Activated CD4-positive, alpha-beta T cell treated with anti-CD3 and anti-CD28 coated beads, Interleukin-2, Interleukin-4, amounts not matched to agents 100 ng/mL and 50 ng/mL, durations not matched to agents 16 hours and 8 hours (primary cell): ENCODE measurements at regions not wholly inside any gene's neighbourhood (a gene's known extent, or its start where the extent isn't known, plus 50 kb on each side); places are given as distances from the start of the nearest gene placed in this dataset.

Experiments
- DNase-seq: peaks from one replicate; pipeline ENCODE4 v3.0.0-alpha.2; 2020; ENCODE audit warnings: low spot score

GRCh38 chr18:68104036-68104435 lies 587.5 kb upstream of the DSEL start:
- no peak for DNase-seq

- no peak for DNase-seq
These were observed 587.0 kb upstream of the DSEL start for GRCh38 chr18:68103561-68103960.

- no peak for DNase-seq
These were observed 585.6 kb upstream of the DSEL start for GRCh38 chr18:68102117-68102516.

GRCh38 chr18:68098655-68099054 lies 582.1 kb upstream of the DSEL start:
- DNase-seq: no peak

- DNase-seq: no peak
These were observed 570.0 kb upstream of the DSEL start for GRCh38 chr18:68086481-68086880.

GRCh38 chr18:68085251-68085650 lies 568.7 kb upstream of the DSEL start:
- no peak for DNase-seq

GRCh38 chr18:68083776-68084175 lies 567.3 kb upstream of the DSEL start:
- DNase-seq: no peak

GRCh38 chr18:68083131-68083530 lies 566.6 kb upstream of the DSEL start:
- no peak for DNase-seq

- DNase-seq: no peak
These were observed 556.2 kb upstream of the DSEL start for GRCh38 chr18:68072744-68073143.

- no peak for DNase-seq
These were observed 544.4 kb upstream of the DSEL start for GRCh38 chr18:68060871-68061270.

GRCh38 chr18:68056936-68057335 lies 540.4 kb upstream of the DSEL start:
- no peak for DNase-seq

- DNase-seq: no peak
These were observed 538.1 kb upstream of the DSEL start for GRCh38 chr18:68054669-68055068.

- DNase-seq: no peak
These were observed 536.8 kb upstream of the DSEL start for GRCh38 chr18:68053290-68053689.

- DNase-seq: no peak
These were observed 524.8 kb upstream of the DSEL start for GRCh38 chr18:68041327-68041726.

GRCh38 chr18:68040198-68040597 lies 523.7 kb upstream of the DSEL start:
- no peak for DNase-seq

- no peak for DNase-seq
These were observed 519.4 kb upstream of the DSEL start for GRCh38 chr18:68035774-68036522.

- no peak for DNase-seq
These were observed 517.8 kb upstream of the DSEL start for GRCh38 chr18:68034296-68034695.

- DNase-seq: no peak
These were observed 516.9 kb upstream of the DSEL start for GRCh38 chr18:68033466-68033865.

GRCh38 chr18:68024716-68025115 lies 508.2 kb upstream of the DSEL start:
- DNase-seq: no peak

- no peak for DNase-seq
These were observed 500.9 kb upstream of the DSEL start for GRCh38 chr18:68017385-68017784.

GRCh38 chr18:67997496-67997895 lies 481.0 kb upstream of the DSEL start:
- DNase-seq: no peak

- no peak for DNase-seq
These were observed 479.2 kb upstream of the DSEL start for GRCh38 chr18:67995769-67996168.

GRCh38 chr18:67980241-67980640 lies 463.7 kb upstream of the DSEL start:
- no peak for DNase-seq

- no peak for DNase-seq
These were observed 460.6 kb upstream of the DSEL start for GRCh38 chr18:67977067-67977616.
